Mesendoderm (in vitro differentiated cells): ENCODE measurements at regions not wholly inside any gene's neighbourhood (a gene's known extent, or its start where the extent isn't known, plus 50 kb on each side); places are given as distances from the start of the nearest gene placed in this dataset.

Experiments used
- DNase-seq: peaks from one replicate; pipeline ENCODE4 v3.0.0; 2013
- H2AK5ac ChIP-seq: 2 replicates; pipeline ENCODE4 v1.6.1; 2013; ENCODE audit warnings: low read length, inconsistent platforms
- H2BK120ac ChIP-seq: 2 replicates; pipeline ENCODE4 v1.6.1; 2013; ENCODE audit warnings: low read depth, mild to moderate bottlenecking, low read length, moderate library complexity, mixed read lengths
- H2BK15ac ChIP-seq: replicated peaks from 2 replicates; pipeline ENCODE4 v1.6.1; 2013; ENCODE audit warnings: low read depth, mild to moderate bottlenecking, moderate library complexity
- H2BK5ac ChIP-seq: 2 replicates; pipeline ENCODE4 v1.6.1; 2013; ENCODE audit warnings: low read length, inconsistent platforms
- H3K18ac ChIP-seq: 2 replicates; pipeline ENCODE4 v1.6.1; 2013; ENCODE audit warnings: mild to moderate bottlenecking, low read length, mixed read lengths
- H3K23ac ChIP-seq: one replicate; pipeline ENCODE4 v1.6.1; 2013; ENCODE audit warnings: low read length
- H3K27ac ChIP-seq: 2 replicates; pipeline ENCODE4 v1.5.1; 2013; ENCODE audit warnings: low read depth, mild to moderate bottlenecking, inconsistent platforms, low read length, moderate library complexity
- H3K27me3 ChIP-seq: 2 replicates; pipeline ENCODE4 v1.6.1; 2013; ENCODE audit warnings: low read length, control low read depth, mild to moderate bottlenecking, inconsistent platforms; ENCODE audit not compliant: insufficient read depth, poor library complexity
- H3K36me3 ChIP-seq: 2 replicates; pipeline ENCODE4 v1.6.1; 2013; ENCODE audit warnings: low read length, inconsistent platforms; ENCODE audit not compliant: control insufficient read depth, insufficient read depth
- H3K4ac ChIP-seq: one replicate; pipeline ENCODE4 v1.6.1; 2013; ENCODE audit warnings: low read depth, mild to moderate bottlenecking, low read length, moderate library complexity
- H3K4me1 ChIP-seq: 2 replicates; pipeline ENCODE4 v1.6.1; 2013; ENCODE audit warnings: low read depth, low read length, inconsistent platforms; ENCODE audit not compliant: control insufficient read depth
- H3K4me2 ChIP-seq: 2 replicates; pipeline ENCODE4 v1.6.1; 2013; ENCODE audit warnings: low read length
- H3K4me3 ChIP-seq: 2 replicates; pipeline ENCODE4 v1.5.1; 2013; ENCODE audit warnings: mild to moderate bottlenecking, low read length
- H3K56ac ChIP-seq: one replicate; pipeline ENCODE4 v1.6.1; 2013; ENCODE audit warnings: low read length
- H3K79me1 ChIP-seq: 2 replicates; pipeline ENCODE4 v1.6.1; 2013; ENCODE audit warnings: low read length, inconsistent platforms
- H3K79me2 ChIP-seq: 2 replicates; pipeline ENCODE4 v1.6.1; 2013; ENCODE audit warnings: mild to moderate bottlenecking, low read length; ENCODE audit not compliant: control insufficient read depth, insufficient read depth
- H3K9ac ChIP-seq: 2 replicates; pipeline ENCODE4 v1.6.1; 2013; ENCODE audit warnings: low read length, inconsistent platforms
- H4K5ac ChIP-seq: one replicate; pipeline ENCODE4 v1.6.1; 2013; ENCODE audit warnings: low read length
- H4K8ac ChIP-seq: one replicate; pipeline ENCODE4 v1.6.1; 2013; ENCODE audit warnings: low read depth, mild to moderate bottlenecking, control low read depth, low read length, moderate library complexity
- WGBS: extraction: QIAGEN DNeasy Blood & Tissue Kit; methylation state at CpG from one replicate; pipeline ENCODE4 v1.1.7; 2013; ENCODE audit warnings: low lambda C conversion rate, missing lambda C conversion rate; ENCODE audit not compliant: insufficient coverage; ENCODE audit errors: extremely low coverage; 5-methylcytosine and 5-hydroxymethylcytosine counted together

GRCh38 chr3:115281697-115282675 lies 134.9 kb upstream of the ZBTB20 start:
- no peak overlapping the region for H3K23ac ChIP-seq
- no peak overlapping the region for H3K9ac ChIP-seq
- H3K4me3 ChIP-seq = no peak overlapping the region
- no peak overlapping the region for H4K8ac ChIP-seq
- no peak overlapping the region for H2BK5ac ChIP-seq
- H3K27ac ChIP-seq = no peak overlapping the region
- no peaks in the 10 kb centered on the region for H3K79me2 ChIP-seq
- H3K36me3 ChIP-seq = no peaks in the 10 kb centered on the region
- no peak overlapping the region for H3K4ac ChIP-seq
- no peak overlapping the region for H2AK5ac ChIP-seq
- no peaks in the 10 kb centered on the region for H3K27me3 ChIP-seq
- no CpG with 5 or more reads among the region's 4 CpGs for WGBS
- H3K4me1 ChIP-seq = no peaks in the 10 kb centered on the region
- no peak overlapping the region for H3K4me2 ChIP-seq
- H4K5ac ChIP-seq = no peak overlapping the region
- H3K56ac ChIP-seq = no peak overlapping the region
- no peak overlapping the region for H2BK120ac ChIP-seq
- no peak for DNase-seq
- H2BK15ac ChIP-seq = no peak overlapping the region
- no peak overlapping the region for H3K18ac ChIP-seq
- no peaks in the 10 kb centered on the region for H3K79me1 ChIP-seq

GRCh38 chr3:115284980-115285379 lies 137.9 kb upstream of the ZBTB20 start:
- Histone ChIP-seq H2BK15ac (no peak overlapping the region), H3K4me1 (no peaks in the 10 kb centered on the region), H4K5ac (no peak overlapping the region), H3K4ac (no peak overlapping the region), H3K27ac (no peak overlapping the region), H3K4me2 (no peak overlapping the region), H4K8ac (no peak overlapping the region), H3K79me2 (no peaks in the 10 kb centered on the region), H3K56ac (no peak overlapping the region), H2BK120ac (no peak overlapping the region), H2AK5ac (no peak overlapping the region), H2BK5ac (no peak overlapping the region), H3K4me3 (no peak overlapping the region), H3K18ac (no peak overlapping the region), H3K23ac (no peak overlapping the region), H3K9ac (no peak overlapping the region), H3K27me3 (no peaks in the 10 kb centered on the region), H3K79me1 (no peaks in the 10 kb centered on the region), H3K36me3 (no peaks in the 10 kb centered on the region)
- no CpG with 5 or more reads among the region's 1 CpG for WGBS
- no peak for DNase-seq

- no CpG with 5 or more reads among the region's 2 CpGs for WGBS
- H3K56ac ChIP-seq = no peak overlapping the region
- no peak overlapping the region for H2BK120ac ChIP-seq
- H3K4me1 ChIP-seq = no peaks in the 10 kb centered on the region
- no peak overlapping the region for H3K27ac ChIP-seq
- no peak overlapping the region for H3K4me2 ChIP-seq
- DNase-seq = no peak
- no peaks in the 10 kb centered on the region for H3K27me3 ChIP-seq
- H2BK5ac ChIP-seq = no peak overlapping the region
- no peak overlapping the region for H3K9ac ChIP-seq
- no peaks in the 10 kb centered on the region for H3K36me3 ChIP-seq
- H2AK5ac ChIP-seq = no peak overlapping the region
- H3K4ac ChIP-seq = no peak overlapping the region
- no peak overlapping the region for H3K23ac ChIP-seq
- no peak overlapping the region for H2BK15ac ChIP-seq
- H4K5ac ChIP-seq = no peak overlapping the region
- H3K79me2 ChIP-seq = no peaks in the 10 kb centered on the region
- no peak overlapping the region for H3K4me3 ChIP-seq
- no peak overlapping the region for H3K18ac ChIP-seq
- no peak overlapping the region for H4K8ac ChIP-seq
- H3K79me1 ChIP-seq = no peaks in the 10 kb centered on the region
Measured at GRCh38 chr3:115286529-115287197, 139.6 kb upstream of the ZBTB20 start.

- Histone ChIP-seq H3K4me3 (no peak overlapping the region), H2AK5ac (no peak overlapping the region), H4K5ac (no peak overlapping the region)
Measured at GRCh38 chr3:115287198-115287597, 140.1 kb upstream of the ZBTB20 start.

GRCh38 chr3:115292131-115292530 lies 145.0 kb upstream of the ZBTB20 start:
- Histone ChIP-seq H3K4me2 (no peak overlapping the region), H2BK5ac (no peak overlapping the region), H3K4me1 (no peaks in the 10 kb centered on the region), H4K5ac (no peak overlapping the region), H3K18ac (no peak overlapping the region), H3K79me1 (no peaks in the 10 kb centered on the region), H2BK120ac (no peak overlapping the region), H3K27me3 (no peaks in the 10 kb centered on the region), H3K36me3 (no peaks in the 10 kb centered on the region), H3K9ac (no peak overlapping the region), H3K56ac (no peak overlapping the region), H3K23ac (no peak overlapping the region), H3K79me2 (no peaks in the 10 kb centered on the region), H4K8ac (no peak overlapping the region), H3K27ac (no peak overlapping the region), H3K4ac (no peak overlapping the region), H2AK5ac (no peak overlapping the region), H2BK15ac (no peak overlapping the region), H3K4me3 (no peak overlapping the region)
- no peak for DNase-seq
- no CpG with 5 or more reads among the region's 2 CpGs for WGBS

More at GRCh38 chr3:115287198-115287597, 140.1 kb upstream of the ZBTB20 start:
- Histone ChIP-seq H3K79me1 (no peaks in the 10 kb centered on the region), H2BK15ac (no peak overlapping the region), H3K27ac (no peak overlapping the region), H3K79me2 (no peaks in the 10 kb centered on the region), H3K4ac (no peak overlapping the region), H3K9ac (no peak overlapping the region), H3K4me1 (no peaks in the 10 kb centered on the region), H3K56ac (no peak overlapping the region), H3K36me3 (no peaks in the 10 kb centered on the region), H3K23ac (no peak overlapping the region), H2BK5ac (no peak overlapping the region), H2BK120ac (no peak overlapping the region), H3K4me2 (no peak overlapping the region), H3K27me3 (no peaks in the 10 kb centered on the region), H3K18ac (no peak overlapping the region), H4K8ac (no peak overlapping the region)
- WGBS = no CpG with 5 or more reads among the region's 2 CpGs
- DNase-seq = no peak
